ENCODE measurements at regions not wholly inside any gene's neighbourhood (a gene's known extent, or its start where the extent isn't known, plus 50 kb on each side); places are given as distances from the start of the nearest gene placed in this dataset.

DNA sequence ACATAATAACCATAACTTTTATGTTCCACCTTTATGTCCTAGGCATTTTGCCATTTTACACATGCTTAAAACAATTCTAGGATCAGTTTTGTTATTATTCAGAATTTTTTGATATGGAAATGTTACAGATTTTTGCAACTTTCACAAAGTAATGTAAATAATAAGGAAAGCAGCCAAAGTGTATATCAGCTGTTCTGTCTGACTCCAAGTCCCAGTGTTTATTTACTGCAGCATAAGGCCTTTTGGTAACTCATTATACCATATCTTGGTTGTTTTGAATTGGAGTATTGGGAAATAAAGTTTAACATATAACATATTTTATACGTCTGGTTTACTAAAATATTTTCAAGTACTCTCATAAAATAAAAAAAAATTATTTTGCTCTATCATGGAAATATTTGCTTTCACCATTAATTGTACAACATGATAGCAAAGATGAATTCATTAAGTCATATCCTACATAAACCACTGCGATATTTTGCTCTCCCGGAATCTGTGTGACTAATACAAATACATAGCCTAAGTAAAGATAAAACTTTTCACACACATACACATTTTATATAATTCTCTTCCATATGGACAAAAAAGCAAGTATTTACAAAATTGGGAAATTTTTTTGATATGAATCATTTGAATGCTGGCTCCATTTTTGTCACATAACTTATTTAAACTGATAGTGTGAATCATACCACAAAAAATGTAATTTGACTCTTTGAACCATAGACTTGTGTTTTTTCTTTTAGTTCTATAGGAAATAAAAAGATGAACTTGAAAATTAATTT, 399.0 kb downstream of the PABPC4L start:
- TF ChIP-seq, protein P1, sequence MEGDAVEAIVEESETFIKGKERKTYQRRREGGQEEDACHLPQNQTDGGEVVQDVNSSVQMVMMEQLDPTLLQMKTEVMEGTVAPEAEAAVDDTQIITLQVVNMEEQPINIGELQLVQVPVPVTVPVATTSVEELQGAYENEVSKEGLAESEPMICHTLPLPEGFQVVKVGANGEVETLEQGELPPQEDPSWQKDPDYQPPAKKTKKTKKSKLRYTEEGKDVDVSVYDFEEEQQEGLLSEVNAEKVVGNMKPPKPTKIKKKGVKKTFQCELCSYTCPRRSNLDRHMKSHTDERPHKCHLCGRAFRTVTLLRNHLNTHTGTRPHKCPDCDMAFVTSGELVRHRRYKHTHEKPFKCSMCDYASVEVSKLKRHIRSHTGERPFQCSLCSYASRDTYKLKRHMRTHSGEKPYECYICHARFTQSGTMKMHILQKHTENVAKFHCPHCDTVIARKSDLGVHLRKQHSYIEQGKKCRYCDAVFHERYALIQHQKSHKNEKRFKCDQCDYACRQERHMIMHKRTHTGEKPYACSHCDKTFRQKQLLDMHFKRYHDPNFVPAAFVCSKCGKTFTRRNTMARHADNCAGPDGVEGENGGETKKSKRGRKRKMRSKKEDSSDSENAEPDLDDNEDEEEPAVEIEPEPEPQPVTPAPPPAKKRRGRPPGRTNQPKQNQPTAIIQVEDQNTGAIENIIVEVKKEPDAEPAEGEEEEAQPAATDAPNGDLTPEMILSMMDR (IDR thresholded peaks at IDR 0.05): no peak
- TF ChIP-seq POLR2A (IDR thresholded peaks at IDR 0.05): no peak

Measured in adrenal gland (tissue), 5 donors.